ENCODE measurements at regions not wholly inside any gene's neighbourhood (a gene's known extent, or its start where the extent isn't known, plus 50 kb on each side); places are given as distances from the start of the nearest gene placed in this dataset.

GRCh38 chr11:134702827-134703226 lies 290.8 kb upstream of the B3GAT1 start:
- H3K56ac ChIP-seq (ENCODE audit: insufficient read length, low read depth, low read length): no peak overlapping the region
- H3K23me2 ChIP-seq (ENCODE audit: insufficient read length, low read depth, low read length, poor library complexity, severe bottlenecking): no peaks in the 10 kb centered on the region
- Mint-ChIP-seq H3K4me3 (no peak overlapping the region), H3K4me1 (no peaks in the 10 kb centered on the region), H3K9me3 (no peaks in the 10 kb centered on the region), H3K27ac (no peak overlapping the region; a peak in 1 of 7 replicates), H3K27me3 (ENCODE audit: low read depth) (peaks cover 10% of the 10 kb centered on the region), H3K36me3 (ENCODE audit: insufficient read depth in 1 of 3, low read depth in 3 of 3) (no peaks in the 10 kb centered on the region)
- H4K8ac ChIP-seq (replicated peaks; ENCODE audit: insufficient read length, low read depth, low read length): no peak overlapping the region
- H2AK5ac ChIP-seq (ENCODE audit: insufficient read length, low read length): no peak overlapping the region
- no peak overlapping the region for H3K4me2 ChIP-seq (ENCODE audit: insufficient read depth, insufficient read length, low read length)
- H3K23ac ChIP-seq (ENCODE audit: insufficient read length, low read depth, low read length): no peak overlapping the region
- no CpG with 5 or more reads among the region's 5 CpGs for WGBS (ENCODE audit: extremely low coverage, insufficient read length, low lambda C conversion rate)
- H2BK15ac ChIP-seq (ENCODE audit: low read depth, low read length): 0 out of 2 replicates have a peak overlapping the region, but pooled peaks have one; percentile 24
- no peaks in the 10 kb centered on the region for H3K4me1 ChIP-seq (ENCODE audit: insufficient read depth, low read length)
- no peak overlapping the region for H2BK20ac ChIP-seq (ENCODE audit: low read depth, low read length, poor library complexity, severe bottlenecking)
- no peak overlapping the region for H2AFZ ChIP-seq (ENCODE audit: low read length)
- no peak overlapping the region for H3K4ac ChIP-seq (ENCODE audit: low read depth, low read length)
- no peaks in the 10 kb centered on the region for H4K20me1 ChIP-seq (ENCODE audit: control insufficient read depth, insufficient read depth, insufficient read length)
- H3K18ac ChIP-seq (ENCODE audit: insufficient read length, low read depth, low read length): no peak overlapping the region
- no peaks in the 10 kb centered on the region for H3K79me2 ChIP-seq (ENCODE audit: insufficient read depth, low read length)
- H2BK12ac ChIP-seq (ENCODE audit: insufficient read length, low read depth, low read length): no peak overlapping the region
- H3K9ac ChIP-seq (ENCODE audit: extremely low read depth, insufficient read length, low read length): no peak overlapping the region
- no peaks in the 10 kb centered on the region for H3K79me1 ChIP-seq (ENCODE audit: insufficient read depth, low read depth, low read length, poor library complexity, severe bottlenecking)
- H3K14ac ChIP-seq (ENCODE audit: insufficient read depth, low read length): no peak overlapping the region
- H2BK120ac ChIP-seq (ENCODE audit: low read depth, low read length, poor library complexity, severe bottlenecking): no peak overlapping the region
- no peak overlapping the region for H4K91ac ChIP-seq (ENCODE audit: insufficient read length, low read depth, low read length)
- TF ChIP-seq CTCF (conservative IDR thresholded peaks at IDR 0.05): no peak
- no peaks in the 10 kb centered on the region for H3K27me3 ChIP-seq (ENCODE audit: insufficient read depth, low read length)
- H3K9me3 ChIP-seq (ENCODE audit: control insufficient read depth, low read depth, low read length): no peaks in the 10 kb centered on the region
- H3T11ph ChIP-seq (ENCODE audit: low read length): no peak overlapping the region
- no peak overlapping the region for H3K27ac ChIP-seq (ENCODE audit: insufficient read length, low read depth, low read length)
- H4K5ac ChIP-seq (ENCODE audit: insufficient read length, low read depth, low read length): no peak overlapping the region
- H2BK5ac ChIP-seq (ENCODE audit: insufficient read length, low read length): no peak overlapping the region
- no peak for DNase-seq
